ENCODE measurements at regions not wholly inside any gene's neighbourhood (a gene's known extent, or its start where the extent isn't known, plus 50 kb on each side); places are given as distances from the start of the nearest gene placed in this dataset.

- H3K27ac ChIP-seq (ENCODE audit: low read length), result no peak overlapping the region
- no peaks in the 10 kb centered on the region for H3K9me3 ChIP-seq (replicated peaks; ENCODE audit: insufficient read depth, low read length)
- no peaks in the 10 kb centered on the region for H3K27me3 ChIP-seq (replicated peaks; ENCODE audit: insufficient read depth, low read length)
- no peaks in the 10 kb centered on the region for H3K9me2 ChIP-seq (replicated peaks; ENCODE audit: insufficient read depth, low read length)
- no peak for DNase-seq
- no peaks in the 10 kb centered on the region for H4K20me1 ChIP-seq (ENCODE audit: insufficient read depth, low read length)
- no peaks in the 10 kb centered on the region for H3F3A ChIP-seq (ENCODE audit: insufficient read depth, low read length)
- H3K9ac ChIP-seq (ENCODE audit: low read length), result no peak overlapping the region
- no peak overlapping the region for H3K4me2 ChIP-seq (ENCODE audit: low read depth, low read length)
- H3K36me3 ChIP-seq (replicated peaks; ENCODE audit: insufficient read depth, low read length), result no peaks in the 10 kb centered on the region
- H3K4me1 ChIP-seq (ENCODE audit: low read length), result no peaks in the 10 kb centered on the region
- no peaks in the 10 kb centered on the region for H3K79me2 ChIP-seq (ENCODE audit: low read length)
- TF ChIP-seq CTCF (IDR thresholded peaks at IDR 0.05; ENCODE audit: low read length), result no peak
- H3K4me3 ChIP-seq (ENCODE audit: low read length), result no peak overlapping the region
- H2AFZ ChIP-seq (ENCODE audit: low read length), result no peak overlapping the region
Measured at GRCh38 chr18:70688286-70688685, 399.4 kb downstream of the SOCS6 start.

- Histone ChIP-seq H3K4me2 (ENCODE audit: low read depth, low read length) (no peak overlapping the region), H3K9me3 (replicated peaks; ENCODE audit: insufficient read depth, low read length) (no peaks in the 10 kb centered on the region), H3K27ac (ENCODE audit: low read length) (no peak overlapping the region), H2AFZ (ENCODE audit: low read length) (no peak overlapping the region), H3K4me3 (ENCODE audit: low read length) (no peak overlapping the region), H3K79me2 (ENCODE audit: low read length) (no peaks in the 10 kb centered on the region), H3F3A (ENCODE audit: insufficient read depth, low read length) (no peaks in the 10 kb centered on the region), H3K36me3 (replicated peaks; ENCODE audit: insufficient read depth, low read length) (no peaks in the 10 kb centered on the region), H3K9me2 (replicated peaks; ENCODE audit: insufficient read depth, low read length) (no peaks in the 10 kb centered on the region), H3K9ac (ENCODE audit: low read length) (no peak overlapping the region), H3K4me1 (ENCODE audit: low read length) (no peaks in the 10 kb centered on the region), H3K27me3 (replicated peaks; ENCODE audit: insufficient read depth, low read length) (no peaks in the 10 kb centered on the region), H4K20me1 (ENCODE audit: insufficient read depth, low read length) (no peaks in the 10 kb centered on the region)
- DNase-seq, result no peak
- TF ChIP-seq CTCF (IDR thresholded peaks at IDR 0.05; ENCODE audit: low read length), result no peak
- no peak for TF ChIP-seq EZH2 (optimal IDR thresholded peaks at IDR 0.05; ENCODE audit: low read depth, low read length)
- TF ChIP-seq EZH2phosphoT487 (IDR thresholded peaks at IDR 0.05; ENCODE audit: low read length), result no peak
Measured at GRCh38 chr18:70684821-70685220, 396.0 kb downstream of the SOCS6 start.

GRCh38 chr18:70683263-70683662 is 394.4 kb downstream of the SOCS6 start:
- Histone ChIP-seq H2AFZ (ENCODE audit: low read length) (no peak overlapping the region), H3K9me2 (replicated peaks; ENCODE audit: insufficient read depth, low read length) (no peaks in the 10 kb centered on the region), H3K36me3 (replicated peaks; ENCODE audit: insufficient read depth, low read length) (no peaks in the 10 kb centered on the region), H3K9ac (ENCODE audit: low read length) (no peak overlapping the region), H3K27ac (ENCODE audit: low read length) (no peak overlapping the region), H3K4me3 (ENCODE audit: low read length) (no peak overlapping the region), H3K4me1 (ENCODE audit: low read length) (no peaks in the 10 kb centered on the region), H3F3A (ENCODE audit: insufficient read depth, low read length) (no peaks in the 10 kb centered on the region), H3K4me2 (ENCODE audit: low read depth, low read length) (no peak overlapping the region), H4K20me1 (ENCODE audit: insufficient read depth, low read length) (no peaks in the 10 kb centered on the region), H3K9me3 (replicated peaks; ENCODE audit: insufficient read depth, low read length) (no peaks in the 10 kb centered on the region), H3K27me3 (replicated peaks; ENCODE audit: insufficient read depth, low read length) (no peaks in the 10 kb centered on the region), H3K79me2 (ENCODE audit: low read length) (no peaks in the 10 kb centered on the region)
- no peak for DNase-seq
- TF ChIP-seq EZH2phosphoT487 (IDR thresholded peaks at IDR 0.05; ENCODE audit: low read length), result no peak
- TF ChIP-seq CTCF (IDR thresholded peaks at IDR 0.05; ENCODE audit: low read length), result no peak

GRCh38 chr18:70674896-70675295 is 386.1 kb downstream of the SOCS6 start:
- H3K27me3 ChIP-seq (replicated peaks; ENCODE audit: insufficient read depth, low read length), result no peaks in the 10 kb centered on the region
- no peak overlapping the region for H3K27ac ChIP-seq (ENCODE audit: low read length)
- peaks cover 22% of the 10 kb centered on the region for H3K4me1 ChIP-seq (ENCODE audit: low read length)
- no peak overlapping the region for H3K4me3 ChIP-seq (ENCODE audit: low read length)
- no peak overlapping the region for H3K4me2 ChIP-seq (ENCODE audit: low read depth, low read length)
- H2AFZ ChIP-seq (ENCODE audit: low read length), result no peak overlapping the region
- no peak for DNase-seq
- no peaks in the 10 kb centered on the region for H3K79me2 ChIP-seq (ENCODE audit: low read length)
- no peaks in the 10 kb centered on the region for H3K9me2 ChIP-seq (replicated peaks; ENCODE audit: insufficient read depth, low read length)
- TF ChIP-seq EZH2 (optimal IDR thresholded peaks at IDR 0.05; ENCODE audit: low read depth, low read length) (no peak), EZH2phosphoT487 (IDR thresholded peaks at IDR 0.05; ENCODE audit: low read length) (no peak), CTCF (IDR thresholded peaks at IDR 0.05; ENCODE audit: low read length) (no peak)
- H3K36me3 ChIP-seq (replicated peaks; ENCODE audit: insufficient read depth, low read length), result no peaks in the 10 kb centered on the region
- H3K9ac ChIP-seq (ENCODE audit: low read length), result no peak overlapping the region
- H3F3A ChIP-seq (ENCODE audit: insufficient read depth, low read length), result peaks cover 12% of the 10 kb centered on the region
- H3K9me3 ChIP-seq (replicated peaks; ENCODE audit: insufficient read depth, low read length), result no peaks in the 10 kb centered on the region
- no peaks in the 10 kb centered on the region for H4K20me1 ChIP-seq (ENCODE audit: insufficient read depth, low read length)
